ENCODE measurements at regions not wholly inside any gene's neighbourhood (a gene's known extent, or its start where the extent isn't known, plus 50 kb on each side); places are given as distances from the start of the nearest gene placed in this dataset.

GRCh38 chr2:105546628-105546974, 147.8 kb upstream of the FHL2 start:
- no peak for TF ChIP-seq CTCF (conservative IDR thresholded peaks at IDR 0.05 in 1 of 2, IDR thresholded peaks at IDR 0.05 in 1 of 2; ENCODE audit: low read depth in 1 of 2, low read length in 2 of 2)
- TF ChIP-seq EZH2 (IDR thresholded peaks at IDR 0.05; ENCODE audit: low read length, missing control alignments) = no peak
- no peak overlapping the region for H3K9ac ChIP-seq (ENCODE audit: insufficient read depth, low read length)
- H3K4me2 ChIP-seq (ENCODE audit: extremely low read depth, insufficient read depth, low read length) = no peak overlapping the region
- no peaks in the 10 kb centered on the region for H3K4me1 ChIP-seq (ENCODE audit: control insufficient read depth, extremely low read depth, insufficient read depth, low read length)
- H2AFZ ChIP-seq (ENCODE audit: low read length) = no peak overlapping the region
- no peak overlapping the region for H3K27ac ChIP-seq (ENCODE audit: insufficient read depth, low read length)
- no peaks in the 10 kb centered on the region for H3K79me2 ChIP-seq (ENCODE audit: control insufficient read depth, insufficient read depth, low read length)
- peaks cover 5% of the 10 kb centered on the region for H3K27me3 ChIP-seq (ENCODE audit: control insufficient read depth, insufficient read depth, low read length)
- no peaks in the 10 kb centered on the region for H3K36me3 ChIP-seq (ENCODE audit: control insufficient read depth, insufficient read depth, low read length)
- no peak overlapping the region for H3K4me3 ChIP-seq (replicated peaks in 1 of 4; ENCODE audit: control extremely low read depth in 1 of 4, insufficient read depth in 1 of 4, low read depth in 3 of 4, low read length in 4 of 4)
- H3K9me3 ChIP-seq (ENCODE audit: control insufficient read depth, insufficient read depth, low read depth, low read length) = no peaks in the 10 kb centered on the region
- no peak for DNase-seq (ENCODE audit: low read depth in 2 of 2)
- no peaks in the 10 kb centered on the region for H4K20me1 ChIP-seq (ENCODE audit: control insufficient read depth, extremely low read depth, insufficient read depth, low read length)

GRCh38 chr2:105545730-105546627, 147.1 kb upstream of the FHL2 start:
- DNase-seq (ENCODE audit: low read depth in 2 of 2) = peak; percentile 44 to 66
- no peaks in the 10 kb centered on the region for H3K9me3 ChIP-seq (ENCODE audit: control insufficient read depth, insufficient read depth, low read depth, low read length)
- no peaks in the 10 kb centered on the region for H3K79me2 ChIP-seq (ENCODE audit: control insufficient read depth, insufficient read depth, low read length)
- H4K20me1 ChIP-seq (ENCODE audit: control insufficient read depth, extremely low read depth, insufficient read depth, low read length) = no peaks in the 10 kb centered on the region
- no peak overlapping the region for H3K4me3 ChIP-seq (replicated peaks in 1 of 4; ENCODE audit: control extremely low read depth in 1 of 4, insufficient read depth in 1 of 4, low read depth in 3 of 4, low read length in 4 of 4)
- no peak overlapping the region for H2AFZ ChIP-seq (ENCODE audit: low read length)
- H3K9ac ChIP-seq (ENCODE audit: insufficient read depth, low read length) = no peak overlapping the region
- peak; percentile 76 to 84 for TF ChIP-seq CTCF (conservative IDR thresholded peaks at IDR 0.05 in 1 of 2, IDR thresholded peaks at IDR 0.05 in 1 of 2; ENCODE audit: low read depth in 1 of 2, low read length in 2 of 2)
- no peak for TF ChIP-seq EZH2 (IDR thresholded peaks at IDR 0.05; ENCODE audit: low read length, missing control alignments)
- peaks cover 5% of the 10 kb centered on the region for H3K27me3 ChIP-seq (ENCODE audit: control insufficient read depth, insufficient read depth, low read length)
- no peak overlapping the region for H3K27ac ChIP-seq (ENCODE audit: insufficient read depth, low read length)
- no peaks in the 10 kb centered on the region for H3K36me3 ChIP-seq (ENCODE audit: control insufficient read depth, insufficient read depth, low read length)
- no peaks in the 10 kb centered on the region for H3K4me1 ChIP-seq (ENCODE audit: control insufficient read depth, extremely low read depth, insufficient read depth, low read length)
- H3K4me2 ChIP-seq (ENCODE audit: extremely low read depth, insufficient read depth, low read length) = no peak overlapping the region

GRCh38 chr2:105544591-105545377, 145.9 kb upstream of the FHL2 start:
- Histone ChIP-seq H2AFZ (ENCODE audit: low read length) (no peak overlapping the region), H3K27me3 (ENCODE audit: control insufficient read depth, insufficient read depth, low read length) (peaks cover 5% of the 10 kb centered on the region), H3K4me1 (ENCODE audit: control insufficient read depth, extremely low read depth, insufficient read depth, low read length) (no peaks in the 10 kb centered on the region), H3K9ac (ENCODE audit: insufficient read depth, low read length) (no peak overlapping the region), H3K4me2 (ENCODE audit: extremely low read depth, insufficient read depth, low read length) (no peak overlapping the region), H3K36me3 (ENCODE audit: control insufficient read depth, insufficient read depth, low read length) (no peaks in the 10 kb centered on the region), H3K79me2 (ENCODE audit: control insufficient read depth, insufficient read depth, low read length) (no peaks in the 10 kb centered on the region), H3K27ac (ENCODE audit: insufficient read depth, low read length) (no peak overlapping the region), H3K9me3 (ENCODE audit: control insufficient read depth, insufficient read depth, low read depth, low read length) (no peaks in the 10 kb centered on the region), H3K4me3 (replicated peaks in 1 of 4; ENCODE audit: control extremely low read depth in 1 of 4, insufficient read depth in 1 of 4, low read depth in 3 of 4, low read length in 4 of 4) (no peak overlapping the region), H4K20me1 (ENCODE audit: control insufficient read depth, extremely low read depth, insufficient read depth, low read length) (no peaks in the 10 kb centered on the region)
- TF ChIP-seq CTCF (conservative IDR thresholded peaks at IDR 0.05 in 1 of 2, IDR thresholded peaks at IDR 0.05 in 1 of 2; ENCODE audit: low read depth in 1 of 2, low read length in 2 of 2) = no peak
- no peak for DNase-seq (ENCODE audit: low read depth in 2 of 2)
